ENCODE measurements at regions not wholly inside any gene's neighbourhood (a gene's known extent, or its start where the extent isn't known, plus 50 kb on each side); places are given as distances from the start of the nearest gene placed in this dataset.

GRCh38 chr20:22226849-22227700 is 357.3 kb downstream of the FOXA2 start:
- TF ChIP-seq CTCF (IDR thresholded peaks at IDR 0.05) (no peak), POLR2A (IDR thresholded peaks at IDR 0.05) (no peak), EP300 (IDR thresholded peaks at IDR 0.05) (no peak)

Measured in sigmoid colon (tissue), 4 donors.